ENCODE measurements at regions not wholly inside any gene's neighbourhood (a gene's known extent, or its start where the extent isn't known, plus 50 kb on each side); places are given as distances from the start of the nearest gene placed in this dataset.
"Not testable (repeated sequence)": the region's sequence is repeated elsewhere in the genome, so short reads cannot be mapped to it uniquely, and the experiment has no call there.

GRCh38 chr6:74181471-74181870 is 485.5 kb downstream of the CD109 start:
- ATAC-seq (no peak), DNase-seq (no peak)

DNA sequence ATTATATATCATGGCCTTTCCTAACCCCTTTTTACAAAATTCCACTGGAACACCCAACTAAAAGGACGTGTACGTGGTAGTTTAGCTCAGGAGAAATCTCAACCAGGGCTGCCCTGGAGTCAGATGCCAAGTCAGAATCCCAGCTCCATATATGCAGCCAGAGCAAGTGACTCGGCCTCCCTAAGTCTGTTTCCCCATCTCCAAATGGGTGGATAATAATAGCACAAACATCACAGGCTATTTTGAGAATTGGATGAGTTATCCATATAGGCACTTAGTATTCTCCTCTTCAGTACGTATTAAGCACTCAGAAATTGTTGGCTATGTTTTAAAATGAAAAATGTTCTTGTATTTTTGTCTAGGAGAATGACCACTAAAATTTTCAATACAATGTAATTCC is 481.5 kb downstream of the CD109 start:
- DNase-seq (no peak), ATAC-seq (no peak)

DNA sequence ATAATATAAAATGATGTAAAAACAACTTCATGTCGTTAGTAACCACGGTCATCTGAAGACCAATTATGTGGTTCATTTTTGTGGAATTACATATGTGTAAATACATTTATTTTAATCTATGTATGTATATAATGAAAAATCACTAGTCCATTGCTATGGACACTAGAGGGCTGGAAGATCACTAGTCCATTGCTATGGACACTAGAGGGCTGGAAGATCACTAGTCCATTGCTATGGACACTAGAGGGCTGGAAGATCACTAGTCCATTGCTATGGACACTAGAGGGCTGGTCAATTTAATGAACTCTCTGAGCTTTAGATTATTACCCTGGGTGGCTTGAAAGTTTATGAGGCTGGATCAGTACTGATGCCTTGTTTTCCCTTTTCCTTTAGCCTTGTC is 474.5 kb downstream of the CD109 start:
- not testable (repeated sequence) for DNase-seq, ATAC-seq

DNA sequence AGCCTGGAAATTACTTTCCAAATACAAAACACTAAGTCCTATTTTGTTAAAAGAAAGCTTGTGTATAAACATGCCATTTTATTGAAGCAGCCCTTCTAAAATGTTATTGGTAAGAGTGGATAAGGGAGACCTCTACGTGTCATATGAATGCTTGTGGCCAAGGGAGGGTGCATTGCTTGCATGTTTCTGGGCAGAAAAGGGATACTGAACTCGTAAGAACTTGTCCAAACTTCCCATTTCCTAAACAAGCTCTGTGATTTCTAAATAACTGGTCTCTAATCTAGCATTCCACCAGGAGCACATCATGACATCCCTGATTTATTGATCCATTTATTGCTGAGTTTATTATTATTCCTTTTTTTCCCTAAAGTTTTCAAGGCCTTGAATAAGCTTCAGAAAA is 474.1 kb downstream of the CD109 start:
- DNase-seq (no peak), ATAC-seq (no peak)

- DNase-seq (no peak), ATAC-seq (no peak)
These were observed 472.0 kb downstream of the CD109 start for GRCh38 chr6:74167976-74168375.

DNA sequence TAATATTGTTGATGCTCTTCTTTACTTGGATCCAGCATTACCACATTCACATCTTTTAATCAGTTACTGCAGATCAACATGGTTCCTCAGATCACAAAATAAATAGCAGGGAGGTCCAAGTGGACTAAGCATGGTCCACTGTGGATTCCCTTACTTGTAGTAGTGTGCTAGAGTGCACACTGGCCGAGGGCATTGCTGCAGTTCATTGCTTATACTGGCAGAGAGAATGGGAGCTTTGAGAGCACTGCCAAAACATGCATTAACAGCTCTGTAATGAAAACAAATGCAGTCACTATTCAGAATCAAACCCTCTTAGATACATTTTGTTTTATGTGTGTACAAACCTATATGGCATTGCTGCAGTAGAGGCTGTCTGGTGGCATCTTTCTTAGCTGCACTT is 471.5 kb downstream of the CD109 start:
- no peak for DNase-seq
- no peak for ATAC-seq

GRCh38 chr6:74166849-74167248 is 470.8 kb downstream of the CD109 start:
- ATAC-seq (no peak), DNase-seq (no peak)

DNA sequence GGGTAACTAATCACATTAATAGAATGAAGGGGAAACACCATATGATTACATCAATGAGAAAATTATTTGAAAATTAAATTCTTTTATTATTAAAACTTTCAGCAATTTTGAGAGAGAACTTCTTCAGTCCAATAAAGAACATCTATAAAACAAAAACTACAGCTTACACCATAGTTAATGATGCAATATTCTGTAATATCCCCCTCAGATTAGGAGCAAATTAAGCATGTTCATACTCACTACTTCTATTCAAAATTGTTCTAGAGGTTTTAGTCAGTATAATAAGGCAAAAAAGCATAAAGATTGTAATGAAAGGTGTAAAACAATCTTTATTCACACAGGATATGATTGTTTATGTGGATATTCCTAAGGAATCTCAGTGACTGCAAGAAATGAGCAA is 465.4 kb downstream of the CD109 start:
- ATAC-seq = no peak
- no peak for DNase-seq

DNA sequence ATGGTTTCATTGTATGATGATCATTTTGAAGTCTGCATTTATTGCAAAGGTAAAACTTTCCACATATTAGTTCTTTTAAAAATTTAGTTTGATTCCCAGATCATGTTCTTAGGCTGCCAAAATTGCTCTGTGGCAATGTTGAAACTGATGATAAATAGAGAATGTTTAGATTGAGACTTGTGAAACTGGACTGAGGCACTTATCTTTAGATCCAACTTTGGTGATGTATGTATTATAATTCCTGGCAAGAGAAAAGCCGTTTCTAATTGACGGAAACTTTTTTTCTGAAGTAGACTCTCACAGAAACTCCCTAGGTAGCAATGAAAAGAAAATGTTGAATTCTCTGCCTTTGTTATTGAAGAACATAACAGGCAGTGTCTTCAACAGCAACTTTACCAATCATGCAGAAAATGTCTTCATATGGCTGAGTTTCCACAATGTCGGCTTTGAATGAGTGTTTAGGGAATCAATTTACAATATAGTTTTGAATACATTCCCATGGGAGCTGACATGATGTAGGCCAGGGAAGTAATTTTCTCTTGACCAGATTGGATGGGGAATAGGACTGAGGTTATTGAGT is 456.2 kb downstream of the CD109 start:
- no peak for DNase-seq
- no peak for ATAC-seq

GRCh38 chr6:74145931-74146330 is 449.9 kb downstream of the CD109 start:
- no peak for ATAC-seq

GRCh38 chr6:74137911-74138310 is 441.9 kb downstream of the CD109 start:
- DNase-seq (no peak), ATAC-seq (no peak)

More at GRCh38 chr6:74145931-74146330, 449.9 kb downstream of the CD109 start:
- DNase-seq = no peak

GRCh38 chr6:74134327-74134726 is 438.3 kb downstream of the CD109 start:
- DNase-seq (no peak), ATAC-seq (no peak)

- DNase-seq (no peak), ATAC-seq (no peak)
These were observed 437.1 kb downstream of the CD109 start for GRCh38 chr6:74133073-74133472.

DNA sequence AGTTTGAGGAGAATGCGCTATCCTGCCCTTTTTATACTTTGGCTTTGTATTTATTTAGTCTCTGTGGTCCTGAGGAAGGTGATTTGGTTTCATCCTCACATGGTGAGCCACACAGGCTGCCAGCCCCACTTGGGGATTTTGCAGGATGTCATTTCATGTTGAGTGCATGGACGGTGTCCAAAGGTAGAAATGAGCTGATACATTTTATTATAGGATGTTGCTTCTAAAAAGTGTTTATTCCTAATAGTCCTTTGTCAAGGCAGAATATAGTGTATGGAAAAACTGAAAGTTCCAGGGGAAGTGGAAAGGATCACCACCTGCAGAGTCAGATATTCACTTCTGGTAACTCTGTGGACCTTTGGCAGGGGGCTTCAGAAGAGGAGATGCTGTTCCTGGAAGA is 434.6 kb downstream of the CD109 start:
- DNase-seq = no peak
- ATAC-seq = no peak

DNA sequence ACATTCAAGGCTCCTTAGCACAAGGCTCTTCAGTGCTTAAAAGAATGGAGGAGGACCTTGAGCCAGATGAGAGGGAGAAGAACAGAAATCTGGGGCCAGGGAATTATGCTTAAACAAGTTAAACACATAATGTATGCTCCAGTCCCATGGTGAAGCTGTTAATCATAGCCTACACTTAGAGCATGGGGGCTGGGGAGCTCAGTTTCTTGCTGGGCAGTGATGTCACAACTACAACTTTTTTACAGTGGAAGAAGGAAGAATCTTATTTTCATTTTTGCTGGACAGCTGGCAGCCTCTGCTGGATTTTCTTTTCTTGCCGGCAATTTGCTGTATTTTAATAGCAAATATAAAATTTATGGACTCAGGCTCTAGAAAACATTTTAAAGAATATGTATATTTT is 432.5 kb downstream of the CD109 start:
- no peak for DNase-seq

DNA sequence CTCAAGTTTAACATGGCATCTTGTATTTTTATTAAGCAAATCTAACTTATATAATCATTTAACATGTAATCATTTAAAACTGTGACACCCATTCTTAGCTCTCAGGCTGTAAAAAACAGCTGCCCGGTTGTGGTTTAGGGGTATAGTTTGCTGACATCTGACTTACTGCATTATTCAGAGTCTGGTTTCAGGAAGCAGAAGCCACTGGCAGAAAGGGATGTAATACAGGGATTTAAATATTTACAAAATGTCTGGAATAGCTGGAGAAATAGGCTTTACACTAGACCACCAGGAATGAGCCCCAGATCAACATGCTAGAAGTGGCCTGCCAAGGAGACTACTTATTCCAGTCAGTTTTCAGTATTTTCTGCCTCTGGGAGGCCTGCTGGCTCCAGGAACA is 421.1 kb downstream of the CD109 start:
- DNase-seq (no peak), ATAC-seq (no peak)

More for the DNA sequence above, 432.5 kb downstream of the CD109 start:
- no peak for ATAC-seq

DNA sequence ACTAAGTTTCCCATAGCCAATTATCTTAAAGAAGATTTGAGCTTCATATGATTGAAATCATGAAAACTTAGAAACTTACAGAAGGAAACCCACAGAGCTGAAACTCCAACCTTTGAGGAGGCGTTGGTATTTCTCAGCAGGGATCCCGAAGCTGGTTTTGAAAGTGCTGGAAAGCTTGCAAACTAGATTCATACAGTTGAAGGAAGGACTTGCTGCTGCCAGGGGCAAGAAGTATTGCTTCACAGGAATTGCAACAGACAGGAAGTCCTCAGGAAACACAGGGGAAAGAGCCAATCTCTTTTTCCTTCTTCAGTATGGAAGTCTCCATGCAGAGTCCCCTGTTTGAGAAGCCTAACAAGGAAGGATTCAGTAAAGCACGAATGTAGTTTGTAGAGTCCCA is 419.7 kb downstream of the CD109 start:
- ATAC-seq (no peak), DNase-seq (no peak)

GRCh38 chr6:74114428-74114827 is 418.4 kb downstream of the CD109 start:
- DNase-seq (no peak), ATAC-seq (peak; percentile 14)

GRCh38 chr6:74113901-74114300 is 417.9 kb downstream of the CD109 start:
- DNase-seq (no peak), ATAC-seq (no peak)

GRCh38 chr6:74103417-74103816 is 407.4 kb downstream of the CD109 start:
- ATAC-seq (no peak), DNase-seq (no peak)

DNA sequence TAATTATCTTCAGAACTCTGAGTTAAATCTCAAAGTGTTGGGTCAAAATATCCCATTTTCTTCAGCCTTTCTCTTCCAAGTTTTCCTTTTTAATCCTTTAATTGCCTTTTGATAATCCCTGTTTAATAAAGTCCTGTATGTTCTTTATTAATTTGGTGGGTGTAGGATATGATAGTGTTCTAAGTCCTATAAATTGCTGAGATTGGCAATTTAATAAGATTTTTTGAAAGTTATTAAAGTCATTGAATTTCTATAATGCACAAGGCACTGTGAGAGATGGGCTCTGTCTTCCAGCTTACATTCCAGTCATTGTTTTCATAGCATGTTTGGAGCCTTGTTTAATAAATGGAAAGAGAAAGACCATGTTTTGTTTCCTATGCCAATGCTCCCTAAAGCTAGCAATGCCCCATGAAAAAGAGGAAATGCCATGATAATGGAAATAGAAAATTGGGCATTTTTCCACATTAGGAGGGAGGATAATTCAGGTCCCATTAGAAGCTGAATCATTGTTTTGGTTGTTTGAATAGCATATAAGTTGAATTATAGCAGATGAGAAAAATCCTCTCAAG is 404.8 kb downstream of the CD109 start:
- no peak for DNase-seq
- ATAC-seq = no peak

DNA sequence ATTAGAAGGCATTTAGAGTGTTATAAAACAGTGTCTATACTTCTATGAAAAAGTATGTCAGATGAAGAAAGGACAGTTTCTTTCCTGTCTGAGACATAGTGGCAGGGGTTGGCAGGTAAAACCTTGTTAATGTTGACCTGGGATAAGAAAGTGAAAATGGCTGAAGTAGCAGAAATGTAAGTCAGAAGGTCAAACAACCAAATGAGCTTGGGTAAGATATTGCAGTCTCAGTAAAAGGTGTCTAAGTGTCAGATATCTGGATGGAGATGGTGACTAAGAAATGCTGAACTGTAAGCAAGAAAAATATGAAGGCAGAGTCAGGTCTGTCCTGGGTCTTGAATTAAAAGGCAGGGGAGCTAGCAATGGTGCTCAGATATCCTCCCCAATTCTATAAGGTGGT is 400.3 kb downstream of the CD109 start:
- DNase-seq (no peak), ATAC-seq (no peak)

GRCh38 chr6:74093361-74093760 is 397.4 kb downstream of the CD109 start:
- DNase-seq (no peak), ATAC-seq (no peak)

GRCh38 chr6:74091794-74092157 is 395.8 kb downstream of the CD109 start:
- DNase-seq = no peak
- ATAC-seq = no peak

All from stimulated activated naive CD8-positive, alpha-beta T cell treated with anti-CD3 and anti-CD28 coated beads, Interleukin-15, Interleukin-2, amounts not matched to agents 100 U/mL and 50 U/mL, for 24 hours (primary cell).